NT2/D1 (cell line): ENCODE measurements at regions not wholly inside any gene's neighbourhood (a gene's known extent, or its start where the extent isn't known, plus 50 kb on each side); places are given as distances from the start of the nearest gene placed in this dataset.

ENCODE experiments used
- DNase-seq: peaks from one replicate; pipeline ENCODE4 v3.0.0-alpha.2; 2011; ENCODE audit warnings: low read depth, low spot score
- H3K27me3 ChIP-seq: 2 replicates; pipeline ENCODE4 v1.6.0; 2011; ENCODE audit warnings: mild to moderate bottlenecking; ENCODE audit not compliant: insufficient read length, insufficient read depth
- H3K36me3 ChIP-seq: 2 replicates; pipeline ENCODE4 v1.6.1; 2011; ENCODE audit warnings: mild to moderate bottlenecking, low read length, mixed read lengths; ENCODE audit not compliant: insufficient read depth, insufficient read length
- H3K4me1 ChIP-seq: 2 replicates; pipeline ENCODE4 v1.5.1; 2011; ENCODE audit not compliant: insufficient read depth, insufficient read length
- H3K4me3 ChIP-seq: 2 replicates; pipeline ENCODE4 v1.5.1; 2011; ENCODE audit warnings: low read depth; ENCODE audit not compliant: insufficient read length
- H3K9ac ChIP-seq: 2 replicates; pipeline ENCODE4 v1.6.0; 2011; ENCODE audit warnings: low read depth; ENCODE audit not compliant: insufficient read length
- H3K9me3 ChIP-seq: 2 replicates; pipeline ENCODE4 v1.5.1; 2011; ENCODE audit warnings: mild to moderate bottlenecking, low read length; ENCODE audit not compliant: insufficient read depth
- SUZ12 ChIP-seq: IDR thresholded peaks from 2 replicates; pipeline ENCODE4 v1.6.1; 2011; ENCODE audit not compliant: insufficient read length, insufficient read depth; ENCODE audit errors: extremely low read depth
- YY1 ChIP-seq: IDR thresholded peaks from 2 replicates; pipeline ENCODE4 v1.6.1; 2011; ENCODE audit not compliant: insufficient read length, insufficient read depth
- ZNF274 ChIP-seq: IDR thresholded peaks from 2 replicates; pipeline ENCODE4 v1.6.1; 2011; ENCODE audit warnings: mild to moderate bottlenecking, low read depth, low read length

GRCh38 chr18:76126327-76126726 is 368.7 kb downstream of the ZNF516 start:
- TF ChIP-seq ZNF274 (no peak), YY1 (no peak), SUZ12 (no peak)

GRCh38 chr18:76121011-76121410 is 374.0 kb downstream of the ZNF516 start:
- H3K4me1 ChIP-seq: no peaks in the 10 kb centered on the region
- H3K4me3 ChIP-seq: no peak overlapping the region
- no peak for DNase-seq
- TF ChIP-seq ZNF274 (no peak), YY1 (no peak), SUZ12 (no peak)
- H3K27me3 ChIP-seq: no peaks in the 10 kb centered on the region
- H3K9ac ChIP-seq: no peak overlapping the region
- H3K36me3 ChIP-seq: no peaks in the 10 kb centered on the region
- H3K9me3 ChIP-seq: no peaks in the 10 kb centered on the region

More at GRCh38 chr18:76126327-76126726, 368.7 kb downstream of the ZNF516 start:
- Histone ChIP-seq H3K9ac (no peak overlapping the region), H3K27me3 (no peaks in the 10 kb centered on the region), H3K4me3 (no peak overlapping the region), H3K36me3 (no peaks in the 10 kb centered on the region), H3K9me3 (no peaks in the 10 kb centered on the region), H3K4me1 (no peaks in the 10 kb centered on the region)
- DNase-seq: no peak

- Histone ChIP-seq H3K9me3 (no peaks in the 10 kb centered on the region), H3K4me1 (no peaks in the 10 kb centered on the region), H3K4me3 (no peak overlapping the region), H3K36me3 (no peaks in the 10 kb centered on the region), H3K27me3 (no peaks in the 10 kb centered on the region), H3K9ac (no peak overlapping the region)
- DNase-seq: no peak
- no peak for TF ChIP-seq ZNF274
- no peak for TF ChIP-seq YY1
- TF ChIP-seq SUZ12: no peak
Measured at GRCh38 chr18:76115580-76115979, 379.5 kb downstream of the ZNF516 start.

GRCh38 chr18:76113101-76113500 is 381.9 kb downstream of the ZNF516 start:
- TF ChIP-seq ZNF274 (no peak), YY1 (no peak)
- Histone ChIP-seq H3K27me3 (no peaks in the 10 kb centered on the region), H3K9me3 (no peaks in the 10 kb centered on the region), H3K4me3 (no peak overlapping the region), H3K36me3 (no peaks in the 10 kb centered on the region), H3K4me1 (no peaks in the 10 kb centered on the region), H3K9ac (no peak overlapping the region)
- no peak for DNase-seq

- TF ChIP-seq YY1 (no peak), ZNF274 (no peak), SUZ12 (no peak)
- H3K9me3 ChIP-seq: no peaks in the 10 kb centered on the region
- H3K36me3 ChIP-seq: no peaks in the 10 kb centered on the region
- no peak overlapping the region for H3K9ac ChIP-seq
- H3K4me3 ChIP-seq: no peak overlapping the region
- no peaks in the 10 kb centered on the region for H3K27me3 ChIP-seq
- no peak for DNase-seq
- H3K4me1 ChIP-seq: no peaks in the 10 kb centered on the region
Measured at GRCh38 chr18:76102626-76103025, 392.4 kb downstream of the ZNF516 start.

GRCh38 chr18:76102156-76102555 is 392.9 kb downstream of the ZNF516 start:
- no peak overlapping the region for H3K4me3 ChIP-seq
- no peaks in the 10 kb centered on the region for H3K9me3 ChIP-seq
- no peaks in the 10 kb centered on the region for H3K36me3 ChIP-seq
- H3K27me3 ChIP-seq: no peaks in the 10 kb centered on the region
- no peak for DNase-seq
- no peak overlapping the region for H3K9ac ChIP-seq
- TF ChIP-seq ZNF274: no peak
- no peak for TF ChIP-seq YY1
- no peak for TF ChIP-seq SUZ12
- H3K4me1 ChIP-seq: no peaks in the 10 kb centered on the region

GRCh38 chr18:76099931-76100457 is 395.0 kb downstream of the ZNF516 start:
- H3K27me3 ChIP-seq: no peaks in the 10 kb centered on the region
- no peaks in the 10 kb centered on the region for H3K36me3 ChIP-seq
- no peak overlapping the region for H3K9ac ChIP-seq
- H3K4me3 ChIP-seq: no peak overlapping the region
- no peak for TF ChIP-seq SUZ12
- no peak for TF ChIP-seq ZNF274
- no peak for TF ChIP-seq YY1
- no peaks in the 10 kb centered on the region for H3K4me1 ChIP-seq
- DNase-seq: no peak
- H3K9me3 ChIP-seq: no peaks in the 10 kb centered on the region

GRCh38 chr18:76098674-76099411 is 396.2 kb downstream of the ZNF516 start:
- TF ChIP-seq ZNF274 (no peak), YY1 (no peak), SUZ12 (no peak)
- no peak for DNase-seq
- Histone ChIP-seq H3K4me3 (no peak overlapping the region), H3K27me3 (no peaks in the 10 kb centered on the region), H3K36me3 (no peaks in the 10 kb centered on the region), H3K4me1 (no peaks in the 10 kb centered on the region), H3K9ac (no peak overlapping the region), H3K9me3 (no peaks in the 10 kb centered on the region)
